IPS-15b (cell line): ENCODE measurements at regions not wholly inside any gene's neighbourhood (a gene's known extent, or its start where the extent isn't known, plus 50 kb on each side); places are given as distances from the start of the nearest gene placed in this dataset.
"Not testable (repeated sequence)": the region's sequence is repeated elsewhere in the genome, so short reads cannot be mapped to it uniquely, and the experiment has no call there.

Experiments used
- H3K27me3 ChIP-seq: one replicate; pipeline ENCODE4 v1.6.1; 2013; ENCODE audit warnings: low read length; ENCODE audit not compliant: control insufficient read depth, insufficient read depth
- H3K36me3 ChIP-seq: one replicate; pipeline ENCODE4 v1.6.1; 2013; ENCODE audit warnings: low read length; ENCODE audit not compliant: control insufficient read depth, insufficient read depth
- H3K4me1 ChIP-seq: one replicate; pipeline ENCODE4 v1.6.1; 2013; ENCODE audit warnings: mild to moderate bottlenecking, low read length; ENCODE audit not compliant: control insufficient read depth, insufficient read depth
- H3K4me3 ChIP-seq: one replicate; pipeline ENCODE4 v1.5.1; 2013; ENCODE audit warnings: low read depth, low read length
- H3K9ac ChIP-seq: one replicate; pipeline ENCODE4 v1.6.1; 2013; ENCODE audit warnings: low read depth, mild to moderate bottlenecking, low read length
- H3K9me3 ChIP-seq: one replicate; pipeline ENCODE4 v1.6.1; 2013; ENCODE audit warnings: mild to moderate bottlenecking, low read length; ENCODE audit not compliant: control insufficient read depth, insufficient read depth

GRCh38 chr12:74171478-74171909, 366.1 kb upstream of the ATXN7L3B start:
- Histone ChIP-seq H3K4me1 (no peaks in the 10 kb centered on the region), H3K4me3 (no peak overlapping the region), H3K9me3 (no peaks in the 10 kb centered on the region), H3K36me3 (no peaks in the 10 kb centered on the region), H3K9ac (no peak overlapping the region), H3K27me3 (no peaks in the 10 kb centered on the region)

- H3K9ac ChIP-seq, H3K4me3 ChIP-seq, H3K36me3 ChIP-seq, H3K9me3 ChIP-seq, H3K27me3 ChIP-seq, H3K4me1 ChIP-seq: not testable (repeated sequence)
Measured at GRCh38 chr12:74174961-74175360, 362.7 kb upstream of the ATXN7L3B start.

DNA sequence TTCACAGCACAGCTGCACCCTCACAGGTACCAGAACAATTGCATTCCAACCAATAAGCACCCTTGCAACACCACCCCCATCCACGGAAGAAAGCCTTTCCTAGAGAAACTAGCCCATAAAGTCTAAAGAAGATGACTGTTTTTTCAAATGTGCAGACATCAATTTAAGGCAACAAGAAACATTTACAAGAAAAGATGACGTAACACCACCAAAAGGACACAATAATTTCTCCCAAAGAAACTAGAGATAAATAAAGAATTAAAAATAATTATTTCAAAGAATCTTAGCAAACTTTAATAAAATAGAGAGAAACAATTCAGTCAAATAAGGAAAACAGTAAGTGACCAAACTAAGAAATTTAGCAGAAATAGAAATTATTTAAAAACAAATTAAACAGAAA, 352.3 kb upstream of the ATXN7L3B start:
- H3K9me3 ChIP-seq: no peaks in the 10 kb centered on the region
- H3K27me3 ChIP-seq: no peaks in the 10 kb centered on the region
- no peaks in the 10 kb centered on the region for H3K36me3 ChIP-seq
- no peaks in the 10 kb centered on the region for H3K4me1 ChIP-seq
- no peak overlapping the region for H3K9ac ChIP-seq
- H3K4me3 ChIP-seq: no peak overlapping the region

DNA sequence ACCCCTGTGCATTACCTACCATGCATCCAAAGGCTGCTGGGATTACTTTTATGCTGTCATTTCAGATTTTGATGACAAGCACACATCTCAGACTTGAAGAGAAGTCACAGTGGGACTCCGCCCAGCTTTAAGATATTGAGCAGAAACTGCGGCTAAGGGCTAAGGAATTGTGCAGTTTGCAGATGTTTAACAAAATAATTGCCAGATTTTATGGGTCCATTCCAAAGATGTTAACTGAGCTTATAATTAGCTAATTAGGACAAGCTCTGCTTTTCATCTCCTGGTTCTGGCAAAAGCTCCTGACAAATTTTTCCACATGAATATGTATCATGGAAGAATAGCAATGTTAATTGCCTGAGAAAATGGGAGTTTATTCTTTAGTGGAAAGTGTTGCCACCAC, 344.4 kb upstream of the ATXN7L3B start:
- Histone ChIP-seq H3K4me3 (no peak overlapping the region), H3K27me3 (no peaks in the 10 kb centered on the region), H3K9me3 (no peaks in the 10 kb centered on the region), H3K36me3 (no peaks in the 10 kb centered on the region), H3K4me1 (no peaks in the 10 kb centered on the region), H3K9ac (no peak overlapping the region)

DNA sequence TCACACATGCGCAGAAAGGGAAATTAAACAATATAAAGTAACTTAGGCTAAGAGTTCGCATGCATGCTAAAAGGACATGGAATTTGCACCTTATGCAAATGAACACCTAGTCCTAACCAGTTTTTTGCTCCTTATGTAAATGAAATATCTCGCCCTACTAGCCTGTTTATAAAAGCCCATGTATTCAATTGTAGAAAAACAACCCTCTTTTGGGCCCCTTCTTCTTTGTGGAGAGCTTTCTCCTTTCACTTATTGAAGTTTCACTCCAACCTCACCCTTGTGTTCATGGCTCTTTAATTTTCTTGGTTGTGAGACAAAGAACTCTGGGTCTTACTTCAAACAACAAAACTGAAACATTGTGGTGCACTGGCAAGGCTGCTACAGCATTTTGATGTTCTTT, 333.4 kb upstream of the ATXN7L3B start:
- no peaks in the 10 kb centered on the region for H3K36me3 ChIP-seq
- H3K4me3 ChIP-seq: no peak overlapping the region
- no peaks in the 10 kb centered on the region for H3K4me1 ChIP-seq
- H3K9me3 ChIP-seq: peaks cover 3% of the 10 kb centered on the region
- no peak overlapping the region for H3K9ac ChIP-seq
- H3K27me3 ChIP-seq: no peaks in the 10 kb centered on the region

GRCh38 chr12:74227846-74228545, 309.6 kb upstream of the ATXN7L3B start:
- Histone ChIP-seq H3K9ac (no peak overlapping the region), H3K9me3 (no peaks in the 10 kb centered on the region), H3K27me3 (no peaks in the 10 kb centered on the region)

GRCh38 chr12:74229671-74230070, 308.0 kb upstream of the ATXN7L3B start:
- Histone ChIP-seq H3K36me3 (no peaks in the 10 kb centered on the region), H3K4me1 (no peaks in the 10 kb centered on the region), H3K9ac (no peak overlapping the region), H3K27me3 (no peaks in the 10 kb centered on the region), H3K4me3 (no peak overlapping the region), H3K9me3 (no peaks in the 10 kb centered on the region)

More at GRCh38 chr12:74227846-74228545, 309.6 kb upstream of the ATXN7L3B start:
- Histone ChIP-seq H3K4me3 (no peak overlapping the region), H3K4me1 (no peaks in the 10 kb centered on the region), H3K36me3 (no peaks in the 10 kb centered on the region)

DNA sequence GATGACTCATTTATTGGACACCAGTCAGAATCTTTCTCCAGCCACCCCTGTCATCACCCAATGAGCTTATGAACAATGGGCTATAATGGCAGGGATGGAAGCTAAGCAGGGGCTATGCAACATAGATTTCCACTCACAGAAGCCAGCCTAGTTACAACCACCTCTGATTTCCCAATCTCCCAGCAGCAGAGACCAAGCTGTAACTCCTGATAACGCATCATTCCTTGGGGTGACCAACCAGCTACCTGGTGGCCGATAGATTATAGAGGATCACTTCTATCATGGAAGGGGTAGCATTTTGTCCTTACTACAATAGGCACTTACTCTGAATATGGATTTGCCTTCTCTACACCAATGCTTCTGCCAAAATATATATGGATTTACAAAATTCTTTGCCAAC, 302.3 kb upstream of the ATXN7L3B start:
- H3K36me3 ChIP-seq: no peaks in the 10 kb centered on the region
- H3K27me3 ChIP-seq: no peaks in the 10 kb centered on the region
- no peak overlapping the region for H3K9ac ChIP-seq
- no peaks in the 10 kb centered on the region for H3K4me1 ChIP-seq
- no peak overlapping the region for H3K4me3 ChIP-seq
- no peaks in the 10 kb centered on the region for H3K9me3 ChIP-seq

DNA sequence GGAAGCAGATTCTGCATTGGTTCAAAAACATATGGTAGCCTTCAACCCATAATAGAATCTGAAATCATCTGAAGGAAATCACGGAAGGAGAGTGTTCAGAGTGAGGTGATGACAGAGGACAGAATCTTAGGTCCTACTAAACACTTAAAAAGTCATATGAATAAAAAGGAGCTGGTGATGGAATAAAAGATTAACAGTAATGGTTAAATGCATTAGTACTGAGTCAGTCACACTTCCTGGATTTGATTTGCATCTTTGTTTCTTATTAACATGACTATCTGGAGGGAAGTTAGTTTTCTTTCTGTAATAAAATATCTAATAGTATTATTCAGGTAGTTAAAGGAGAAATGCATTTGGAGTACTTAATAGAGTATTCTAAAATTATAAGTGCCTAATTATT, 296.3 kb upstream of the ATXN7L3B start:
- no peaks in the 10 kb centered on the region for H3K36me3 ChIP-seq
- no peaks in the 10 kb centered on the region for H3K9me3 ChIP-seq
- no peaks in the 10 kb centered on the region for H3K27me3 ChIP-seq
- H3K4me1 ChIP-seq: peaks cover 3% of the 10 kb centered on the region
- H3K4me3 ChIP-seq: no peak overlapping the region
- no peak overlapping the region for H3K9ac ChIP-seq

DNA sequence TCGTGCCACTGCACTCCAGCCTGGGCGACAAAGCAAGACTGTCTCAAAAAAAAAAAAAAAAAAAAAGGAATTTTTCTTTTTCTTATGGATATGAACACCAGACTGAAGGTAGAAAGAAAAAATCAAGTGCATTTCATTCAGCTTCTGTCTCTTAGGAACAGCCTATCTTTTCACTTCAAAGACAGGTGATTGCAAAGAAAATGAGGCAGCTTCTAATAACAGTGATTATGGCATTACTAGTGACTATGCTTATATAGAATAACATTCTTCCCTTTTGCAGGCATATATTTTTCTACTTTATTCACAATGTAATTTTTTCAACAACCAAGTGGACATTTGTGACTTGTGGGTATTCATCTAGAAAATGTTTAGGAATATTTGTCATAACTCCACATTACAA, 295.5 kb upstream of the ATXN7L3B start:
- Histone ChIP-seq H3K9ac (no peak overlapping the region), H3K4me3 (no peak overlapping the region), H3K4me1 (peaks cover 3% of the 10 kb centered on the region), H3K36me3 (no peaks in the 10 kb centered on the region), H3K9me3 (no peaks in the 10 kb centered on the region), H3K27me3 (no peaks in the 10 kb centered on the region)

- no peaks in the 10 kb centered on the region for H3K9me3 ChIP-seq
- H3K4me1 ChIP-seq: peaks cover 3% of the 10 kb centered on the region
- no peaks in the 10 kb centered on the region for H3K36me3 ChIP-seq
- H3K4me3 ChIP-seq: no peak overlapping the region
- no peaks in the 10 kb centered on the region for H3K27me3 ChIP-seq
- H3K9ac ChIP-seq: no peak overlapping the region
Measured at GRCh38 chr12:74245458-74245857, 292.2 kb upstream of the ATXN7L3B start.

DNA sequence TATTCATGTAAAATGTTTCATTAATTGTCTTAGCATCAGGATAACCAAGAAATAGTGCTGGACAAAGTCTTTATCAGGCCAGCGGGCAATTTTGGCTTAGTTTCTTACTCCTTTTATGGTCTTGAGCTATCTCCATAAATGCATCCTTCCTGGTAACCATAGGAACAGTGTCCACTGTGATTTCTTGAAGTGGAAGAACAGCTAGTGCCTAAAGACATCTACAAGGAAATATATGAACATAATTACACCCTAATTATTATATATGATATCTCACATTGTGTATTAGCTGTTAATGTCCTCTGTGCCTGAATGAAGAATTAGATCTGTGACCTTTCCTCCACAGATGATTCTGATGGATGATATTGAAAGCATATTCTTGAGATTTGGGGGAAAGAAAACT, 286.7 kb upstream of the ATXN7L3B start:
- H3K4me3 ChIP-seq: no peak overlapping the region
- H3K9me3 ChIP-seq: no peaks in the 10 kb centered on the region
- H3K9ac ChIP-seq: no peak overlapping the region
- H3K27me3 ChIP-seq: no peaks in the 10 kb centered on the region
- H3K36me3 ChIP-seq: no peaks in the 10 kb centered on the region
- no peaks in the 10 kb centered on the region for H3K4me1 ChIP-seq
